Esophagus muscularis mucosa (tissue), 4 donors: ENCODE measurements at regions not wholly inside any gene's neighbourhood (a gene's known extent, or its start where the extent isn't known, plus 50 kb on each side); places are given as distances from the start of the nearest gene placed in this dataset.

ENCODE experiments used
- DNase-seq: peaks from one replicate; pipeline ENCODE4 v3.0.0-alpha.2; 2017; ENCODE audit errors: extremely low spot score
- H3K27ac ChIP-seq, 4 donors: fragments of 200-600 bp; sonication (generic); replicated peaks in 1 of 4; 1 replicate in 3 of 4; 2 replicates in 1 of 4; pipeline ENCODE4 v1.5.1; 2016 to 2019; ENCODE audit warnings: mild to moderate bottlenecking in 1 of 4
- H3K27me3 ChIP-seq, 4 donors: fragments of 200-600 bp; sonication (generic); one replicate each; pipeline versions ENCODE4 v1.5.1 to v1.6.0; 2016 to 2019
- H3K36me3 ChIP-seq, 4 donors: fragments of 200-600 bp; sonication (generic); one replicate each; pipeline ENCODE4 v1.5.1; 2016 to 2019
- H3K4me1 ChIP-seq, 4 donors: fragments of 200-600 bp; sonication (generic); one replicate each; pipeline ENCODE4 v1.5.1; 2016 to 2019
- H3K4me3 ChIP-seq, 4 donors: fragments of 200-600 bp; sonication (generic); 1 replicate in 2 of 4; 2 replicates in 2 of 4; pipeline ENCODE4 v1.5.1; 2016 to 2019; ENCODE audit warnings: mild to moderate bottlenecking in 4 of 4, moderate library complexity in 1 of 4
- H3K9me3 ChIP-seq, 4 donors: fragments of 200-600 bp; sonication (generic); 1 replicate in 3 of 4; 2 replicates in 1 of 4; pipeline ENCODE4 v1.5.1; 2016 to 2019
- EP300 ChIP-seq: sonication (generic); formaldehyde crosslinking; IDR thresholded peaks from one replicate; pipeline ENCODE4 v1.6.1; 2017; ENCODE audit warnings: antibody characterized with exemption
- POLR2A ChIP-seq: fragments of 450-650 bp; IDR thresholded peaks from one replicate; pipeline ENCODE4 v1.6.1; 2017; ENCODE audit warnings: antibody characterized with exemption, moderate library complexity, mild to moderate bottlenecking, low read depth
- POLR2AphosphoS5 ChIP-seq, 2 donors: sonication (generic); formaldehyde crosslinking; IDR thresholded peaks; one replicate each; pipeline ENCODE4 v1.6.1; 2017; ENCODE audit warnings: antibody characterized with exemption in 2 of 2
- WGBS: methylation state at CpG from one replicate; pipeline ENCODE4 v1.1.5; 2018; 5-methylcytosine and 5-hydroxymethylcytosine counted together
- intact Hi-C: fragments of 100-400 bp; cut with DNase I; formaldehyde crosslinking; loops from one replicate; pipeline ENCODE4 v1.15.1; 2023
- TF ChIP-seq, protein P1 (sequence below), 3 experiments: fragments of 200-600 bp in 2 of 3; fragments of 450-650 bp in 1 of 3; sonication (generic) in 2 of 3; IDR thresholded peaks; one replicate each; pipeline ENCODE4 v1.5.1; 2017 to 2019; ENCODE audit warnings: antibody characterized with exemption in 3 of 3, mild to moderate bottlenecking in 2 of 3, moderate library complexity in 1 of 3

DNA sequence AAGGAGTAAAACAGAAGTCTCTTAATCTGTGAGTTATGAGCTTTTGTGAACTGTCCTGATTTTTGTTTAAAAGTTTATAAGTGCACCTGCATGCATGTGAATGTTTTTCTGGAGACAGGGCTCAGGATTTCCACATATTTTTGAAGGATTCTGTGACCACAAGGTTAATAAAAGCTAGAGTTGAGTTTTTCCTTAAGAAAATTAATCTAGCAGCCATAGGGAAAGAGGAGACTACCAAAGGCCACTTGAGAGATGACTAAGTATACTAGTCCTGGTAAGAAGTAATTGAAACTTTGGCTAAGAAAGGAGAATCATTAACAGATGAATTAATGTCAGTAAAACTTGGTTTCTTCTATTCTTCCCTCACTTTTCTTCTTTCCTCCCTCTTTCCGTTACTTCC, 176.8 kb upstream of the EPHA3 start:
- TF ChIP-seq, protein P1, sequence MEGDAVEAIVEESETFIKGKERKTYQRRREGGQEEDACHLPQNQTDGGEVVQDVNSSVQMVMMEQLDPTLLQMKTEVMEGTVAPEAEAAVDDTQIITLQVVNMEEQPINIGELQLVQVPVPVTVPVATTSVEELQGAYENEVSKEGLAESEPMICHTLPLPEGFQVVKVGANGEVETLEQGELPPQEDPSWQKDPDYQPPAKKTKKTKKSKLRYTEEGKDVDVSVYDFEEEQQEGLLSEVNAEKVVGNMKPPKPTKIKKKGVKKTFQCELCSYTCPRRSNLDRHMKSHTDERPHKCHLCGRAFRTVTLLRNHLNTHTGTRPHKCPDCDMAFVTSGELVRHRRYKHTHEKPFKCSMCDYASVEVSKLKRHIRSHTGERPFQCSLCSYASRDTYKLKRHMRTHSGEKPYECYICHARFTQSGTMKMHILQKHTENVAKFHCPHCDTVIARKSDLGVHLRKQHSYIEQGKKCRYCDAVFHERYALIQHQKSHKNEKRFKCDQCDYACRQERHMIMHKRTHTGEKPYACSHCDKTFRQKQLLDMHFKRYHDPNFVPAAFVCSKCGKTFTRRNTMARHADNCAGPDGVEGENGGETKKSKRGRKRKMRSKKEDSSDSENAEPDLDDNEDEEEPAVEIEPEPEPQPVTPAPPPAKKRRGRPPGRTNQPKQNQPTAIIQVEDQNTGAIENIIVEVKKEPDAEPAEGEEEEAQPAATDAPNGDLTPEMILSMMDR (IDR thresholded peaks at IDR 0.05), result no peak
- TF ChIP-seq POLR2AphosphoS5 (IDR thresholded peaks at IDR 0.05) (no peak), POLR2A (no peak), EP300 (no peak)
- no peak for DNase-seq
- no peak overlapping the region for H3K27ac ChIP-seq
- H3K9me3 ChIP-seq, result no peaks in the 10 kb centered on the region
- H3K27me3 ChIP-seq, result no peaks in the 10 kb centered on the region
- H3K4me1 ChIP-seq, result no peaks in the 10 kb centered on the region
- WGBS, result 63% methylated on average over 1 of the region's 1 CpG
- H3K4me3 ChIP-seq, result no peak overlapping the region
- intact Hi-C loops, result no loop called here
- H3K36me3 ChIP-seq, result no peaks in the 10 kb centered on the region

DNA sequence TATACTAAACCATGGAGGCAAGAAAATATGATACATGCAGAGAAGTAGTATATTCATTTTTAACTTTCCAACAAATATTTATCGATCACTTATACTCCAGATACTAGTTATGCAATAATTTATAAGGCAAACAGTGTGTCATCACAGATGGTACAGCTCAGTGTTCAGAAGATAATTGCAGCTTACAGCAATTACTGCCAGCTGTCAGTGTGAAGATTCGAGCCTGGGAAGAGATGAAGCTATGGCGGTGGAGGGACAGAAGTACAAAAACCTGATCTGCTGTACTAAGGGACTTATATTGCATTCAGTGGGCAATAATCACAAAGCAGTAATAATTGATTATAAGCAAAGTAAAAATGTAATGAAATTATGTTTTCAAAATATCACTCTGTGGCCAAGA, 170.6 kb upstream of the EPHA3 start:
- no peaks in the 10 kb centered on the region for H3K9me3 ChIP-seq
- intact Hi-C loops, result no loop called here
- no peaks in the 10 kb centered on the region for H3K4me1 ChIP-seq
- no peak overlapping the region for H3K4me3 ChIP-seq
- WGBS, result 61% methylated on average over 3 of the region's 3 CpGs
- TF ChIP-seq, protein P1 (IDR thresholded peaks at IDR 0.05), result no peak
- TF ChIP-seq EP300 (no peak), POLR2AphosphoS5 (IDR thresholded peaks at IDR 0.05) (no peak), POLR2A (no peak)
- H3K27me3 ChIP-seq, result no peaks in the 10 kb centered on the region
- DNase-seq, result no peak
- no peak overlapping the region for H3K27ac ChIP-seq
- no peaks in the 10 kb centered on the region for H3K36me3 ChIP-seq

DNA sequence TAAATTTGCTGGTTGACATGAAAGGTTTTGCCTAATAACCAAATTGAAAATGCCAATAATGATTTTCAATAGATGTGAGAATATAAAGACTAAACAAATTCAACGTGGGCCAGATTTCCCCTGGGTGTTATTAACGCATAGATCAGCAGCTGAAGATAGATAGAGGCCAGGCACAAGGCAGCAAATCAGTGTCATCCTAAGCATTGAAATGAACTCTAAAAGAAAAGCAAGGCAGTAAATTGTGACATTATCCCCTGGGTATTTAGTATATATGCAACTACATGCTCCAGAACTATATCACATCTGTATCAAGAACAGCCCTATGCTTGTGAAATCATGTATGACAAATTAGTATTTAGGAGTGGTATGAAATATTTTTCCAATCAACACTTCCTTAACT, 167.1 kb upstream of the EPHA3 start:
- Histone ChIP-seq H3K4me3 (no peak overlapping the region), H3K36me3 (no peaks in the 10 kb centered on the region), H3K4me1 (no peaks in the 10 kb centered on the region), H3K27ac (no peak overlapping the region), H3K27me3 (no peaks in the 10 kb centered on the region), H3K9me3 (no peaks in the 10 kb centered on the region)
- TF ChIP-seq POLR2A (no peak), EP300 (no peak), POLR2AphosphoS5 (IDR thresholded peaks at IDR 0.05) (no peak)
- TF ChIP-seq, protein P1 (IDR thresholded peaks at IDR 0.05), result no peak
- DNase-seq, result no peak
- intact Hi-C loops, result no loop called here
- WGBS, result 79% methylated on average over 2 of the region's 2 CpGs

DNA sequence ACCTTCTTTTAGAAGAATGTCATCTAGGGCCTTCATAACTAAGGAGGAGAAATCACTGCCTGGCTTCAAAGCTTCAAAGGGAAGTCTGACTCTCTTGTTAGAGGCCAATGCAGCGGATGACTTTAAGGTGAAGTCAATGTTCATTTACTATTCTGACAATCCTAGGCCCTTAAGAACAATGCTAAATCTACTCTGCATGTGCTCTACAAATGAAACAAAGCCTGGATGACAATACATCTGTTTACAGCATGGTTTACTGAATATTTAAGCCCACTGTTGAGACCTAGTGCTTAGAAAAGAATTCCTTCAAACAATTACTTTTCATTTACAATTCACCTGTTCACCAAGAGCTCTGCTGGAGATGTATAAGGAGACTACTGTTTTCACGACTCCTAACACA, 160.4 kb upstream of the EPHA3 start:
- WGBS, result 85% methylated on average over 2 of the region's 2 CpGs

DNA sequence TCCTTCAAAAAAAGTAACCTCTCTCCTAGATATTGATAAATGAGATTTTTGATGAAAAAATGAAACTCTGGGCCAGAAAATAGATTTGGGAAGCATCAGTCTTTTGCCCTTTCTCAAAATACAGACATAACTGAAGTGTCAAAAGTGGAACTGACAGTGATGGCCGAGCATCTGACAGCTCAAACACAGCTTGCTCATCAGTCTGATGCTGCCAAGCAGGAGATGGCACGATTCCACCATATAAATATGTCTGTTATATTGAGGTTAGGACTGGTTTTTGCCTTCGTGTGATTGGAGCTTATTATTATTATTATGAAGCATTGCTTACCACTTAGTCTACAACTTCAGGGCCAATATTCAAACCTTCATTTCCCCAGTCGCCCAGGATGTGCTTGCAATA, 152.6 kb upstream of the EPHA3 start:
- no peaks in the 10 kb centered on the region for H3K36me3 ChIP-seq
- intact Hi-C loops, result no loop called here

More for the DNA sequence above, 160.4 kb upstream of the EPHA3 start:
- no peak overlapping the region for H3K27ac ChIP-seq
- TF ChIP-seq POLR2A (no peak), EP300 (no peak), POLR2AphosphoS5 (IDR thresholded peaks at IDR 0.05) (no peak)
- TF ChIP-seq, protein P1 (IDR thresholded peaks at IDR 0.05), result no peak
- DNase-seq, result no peak
- no peak overlapping the region for H3K4me3 ChIP-seq
- no peaks in the 10 kb centered on the region for H3K27me3 ChIP-seq
- no peaks in the 10 kb centered on the region for H3K4me1 ChIP-seq
- intact Hi-C loops, result no loop called here
- H3K36me3 ChIP-seq, result no peaks in the 10 kb centered on the region
- no peaks in the 10 kb centered on the region for H3K9me3 ChIP-seq

More for the DNA sequence above, 152.6 kb upstream of the EPHA3 start:
- Histone ChIP-seq H3K4me1 (peaks cover 0 to 3% (median 0%) of the 10 kb centered on the region in 4 donors), H3K27me3 (no peaks in the 10 kb centered on the region), H3K4me3 (no peak overlapping the region), H3K27ac (no peak overlapping the region), H3K9me3 (no peaks in the 10 kb centered on the region)
- WGBS, result 47% methylated on average over 4 of the region's 4 CpGs
- DNase-seq, result no peak
- no peak for TF ChIP-seq POLR2AphosphoS5 (IDR thresholded peaks at IDR 0.05)
- TF ChIP-seq, protein P1 (IDR thresholded peaks at IDR 0.05), result no peak
- TF ChIP-seq POLR2A, result no peak
- no peak for TF ChIP-seq EP300
